Upper lobe of left lung (tissue), 6 donors: ENCODE measurements at regions not wholly inside any gene's neighbourhood (a gene's known extent, or its start where the extent isn't known, plus 50 kb on each side); places are given as distances from the start of the nearest gene placed in this dataset.

Experiments used
- ATAC-seq, 2 donors: fragments of 200-7000 bp; cut with Tn5 transposase; one replicate each; pipeline ENCODE4 v1.9.1; 2022; ENCODE audit warnings: mild to moderate bottlenecking in 2 of 2, moderate library complexity in 2 of 2; ENCODE audit not compliant: low FRiP score in 2 of 2
- DNase-seq, 2 donors: peaks; one replicate each; pipeline ENCODE4 v3.0.0-alpha.2; 2019 to 2020
- H3K27ac ChIP-seq, 4 donors: fragments of 200-600 bp; sonication (generic); one replicate each; pipeline ENCODE4 v1.5.1; 2016 to 2019
- H3K27me3 ChIP-seq, 4 donors: fragments of 200-600 bp; sonication (generic); one replicate each; pipeline ENCODE4 v1.5.1; 2017 to 2019
- H3K36me3 ChIP-seq, 4 donors: fragments of 200-600 bp; sonication (generic); one replicate each; pipeline ENCODE4 v1.5.1; 2016 to 2019
- H3K4me1 ChIP-seq, 4 donors: fragments of 200-600 bp; sonication (generic); one replicate each; pipeline ENCODE4 v1.5.1; 2018 to 2019
- H3K4me3 ChIP-seq, 4 donors: fragments of 200-600 bp; sonication (generic); one replicate each; pipeline ENCODE4 v1.5.1; 2017 to 2019; ENCODE audit warnings: mild to moderate bottlenecking in 2 of 4, moderate library complexity in 1 of 4
- H3K9me3 ChIP-seq, 4 donors: fragments of 200-600 bp; sonication (generic); one replicate each; pipeline ENCODE4 v1.5.1; 2018 to 2019
- CTCF ChIP-seq, 6 experiments: fragments of 450-650 bp in 4 of 6; fragments of 200-600 bp in 2 of 6; sonication (generic) in 2 of 6; IDR thresholded peaks; one replicate each; pipeline ENCODE4 v1.5.1; 2016 to 2019; ENCODE audit warnings: antibody characterized with exemption in 6 of 6
- EP300 ChIP-seq, 4 donors: sonication (generic); formaldehyde crosslinking; IDR thresholded peaks; one replicate each; pipeline ENCODE4 v1.5.1; 2017; ENCODE audit warnings: antibody characterized with exemption in 4 of 4, control low read depth in 2 of 4
- POLR2A ChIP-seq, 4 donors: fragments of 450-650 bp; IDR thresholded peaks; one replicate each; pipeline ENCODE4 v1.5.1; 2016 to 2017; ENCODE audit warnings: antibody characterized with exemption in 4 of 4, mild to moderate bottlenecking in 2 of 4
- POLR2AphosphoS5 ChIP-seq, 2 donors: sonication (generic); formaldehyde crosslinking; IDR thresholded peaks; one replicate each; pipeline ENCODE4 v1.5.1; 2017; ENCODE audit warnings: antibody characterized with exemption in 2 of 2
- WGBS, 2 donors: methylation state at CpG; one replicate each; pipeline ENCODE4 v1.1.5; 2017 to 2018; 5-methylcytosine and 5-hydroxymethylcytosine counted together
- donor health status: DM: no; HTN: no; CAD: no; lungs with moderate emphysema.
- donor health status: DM: no; HTN: yes; CAD: no; lungs with severe emphysema.

GRCh38 chr1:177392336-177392735, 221.6 kb downstream of the BRINP2 start:
- 83 to 90% methylated on average over 3 of the region's 3 CpGs for WGBS, 2 donors
- no peaks in the 10 kb centered on the region for H3K36me3 ChIP-seq
- ATAC-seq: no peak

GRCh38 chr1:177385760-177386698, 215.3 kb downstream of the BRINP2 start:
- TF ChIP-seq EP300 (IDR thresholded peaks at IDR 0.05): no peak
- TF ChIP-seq POLR2A (IDR thresholded peaks at IDR 0.05): no peak
- TF ChIP-seq CTCF (IDR thresholded peaks at IDR 0.05): no peak
- TF ChIP-seq POLR2AphosphoS5 (IDR thresholded peaks at IDR 0.05): no peak
- DNase-seq: no peak
- Histone ChIP-seq H3K27ac (no peak overlapping the region), H3K36me3 (no peaks in the 10 kb centered on the region), H3K27me3 (no peaks in the 10 kb centered on the region), H3K4me3 (no peak overlapping the region), H3K9me3 (peaks cover 0 to 4% (median 0%) of the 10 kb centered on the region in 4 donors), H3K4me1 (no peaks in the 10 kb centered on the region)
- WGBS, 2 donors: 68 to 75% methylated on average over 5 of the region's 5 CpGs
- no peak for ATAC-seq

More at GRCh38 chr1:177392336-177392735, 221.6 kb downstream of the BRINP2 start:
- H3K27ac ChIP-seq: no peak overlapping the region
- no peak overlapping the region for H3K4me3 ChIP-seq
- no peaks in the 10 kb centered on the region for H3K9me3 ChIP-seq
- H3K4me1 ChIP-seq: no peaks in the 10 kb centered on the region
- DNase-seq: no peak
- no peak for TF ChIP-seq EP300 (IDR thresholded peaks at IDR 0.05)
- no peak for TF ChIP-seq CTCF (IDR thresholded peaks at IDR 0.05)
- TF ChIP-seq POLR2A (IDR thresholded peaks at IDR 0.05): no peak
- no peak for TF ChIP-seq POLR2AphosphoS5 (IDR thresholded peaks at IDR 0.05)
- H3K27me3 ChIP-seq: no peaks in the 10 kb centered on the region

GRCh38 chr1:177384461-177384860, 213.7 kb downstream of the BRINP2 start:
- Histone ChIP-seq H3K4me1 (no peaks in the 10 kb centered on the region), H3K27me3 (no peaks in the 10 kb centered on the region), H3K9me3 (peaks cover 0 to 10% (median 2%) of the 10 kb centered on the region in 4 donors), H3K27ac (no peak overlapping the region), H3K4me3 (no peak overlapping the region), H3K36me3 (no peaks in the 10 kb centered on the region)
- ATAC-seq: peak in 1 of 2 donors; percentile 49
- no peak for DNase-seq
- 85% methylated on average over 3 of the region's 3 CpGs; no CpG with 5 or more reads in 1 of the 2 donors for WGBS, 2 donors
- no peak for TF ChIP-seq EP300 (IDR thresholded peaks at IDR 0.05)
- no peak for TF ChIP-seq CTCF (IDR thresholded peaks at IDR 0.05)
- no peak for TF ChIP-seq POLR2A (IDR thresholded peaks at IDR 0.05)
- no peak for TF ChIP-seq POLR2AphosphoS5 (IDR thresholded peaks at IDR 0.05)

DNA sequence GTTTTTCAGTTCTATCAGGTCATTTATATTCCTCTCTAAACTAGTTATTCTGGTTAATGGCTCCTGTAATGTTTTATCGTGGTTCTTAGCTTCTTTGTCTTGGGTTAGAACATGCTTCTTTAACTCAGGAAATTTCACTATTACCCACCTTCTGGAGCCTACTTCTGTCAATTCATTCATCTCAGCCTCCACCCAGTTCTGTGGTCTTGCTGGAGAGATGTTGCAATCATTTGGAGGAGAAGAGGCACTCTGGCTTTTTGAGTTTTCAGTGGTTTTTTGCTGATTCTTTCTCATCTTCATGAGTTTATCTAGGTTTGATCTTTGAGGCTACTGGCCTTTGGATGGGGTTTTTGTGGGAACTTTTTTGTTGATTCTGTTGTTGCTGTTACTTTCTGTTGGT, 213.0 kb downstream of the BRINP2 start:
- no peaks in the 10 kb centered on the region for H3K4me1 ChIP-seq
- ATAC-seq (no peak), DNase-seq (no peak)
- no peaks in the 10 kb centered on the region for H3K27me3 ChIP-seq
- 74 to 87% methylated on average over 1 of the region's 1 CpG for WGBS, 2 donors
- no peak overlapping the region for H3K27ac ChIP-seq
- no peak for TF ChIP-seq CTCF (IDR thresholded peaks at IDR 0.05)
- H3K4me3 ChIP-seq: no peak overlapping the region
- no peaks in the 10 kb centered on the region for H3K36me3 ChIP-seq
- peaks cover 0 to 11% (median 2%) of the 10 kb centered on the region in 4 donors for H3K9me3 ChIP-seq

GRCh38 chr1:177377866-177378265, 207.1 kb downstream of the BRINP2 start:
- Histone ChIP-seq H3K36me3 (no peaks in the 10 kb centered on the region), H3K27ac (no peak overlapping the region), H3K9me3 (peaks cover 0 to 11% (median 0%) of the 10 kb centered on the region in 4 donors), H3K4me3 (no peak overlapping the region), H3K27me3 (no peaks in the 10 kb centered on the region), H3K4me1 (no peaks in the 10 kb centered on the region)
- TF ChIP-seq POLR2AphosphoS5 (IDR thresholded peaks at IDR 0.05): no peak
- no peak for TF ChIP-seq EP300 (IDR thresholded peaks at IDR 0.05)
- TF ChIP-seq POLR2A (IDR thresholded peaks at IDR 0.05): no peak
- ATAC-seq (no peak), DNase-seq (no peak)
- 67 to 68% methylated on average over 2 of the region's 2 CpGs for WGBS, 2 donors
